ENCODE measurements at regions not wholly inside any gene's neighbourhood (a gene's known extent, or its start where the extent isn't known, plus 50 kb on each side); places are given as distances from the start of the nearest gene placed in this dataset.

DNA sequence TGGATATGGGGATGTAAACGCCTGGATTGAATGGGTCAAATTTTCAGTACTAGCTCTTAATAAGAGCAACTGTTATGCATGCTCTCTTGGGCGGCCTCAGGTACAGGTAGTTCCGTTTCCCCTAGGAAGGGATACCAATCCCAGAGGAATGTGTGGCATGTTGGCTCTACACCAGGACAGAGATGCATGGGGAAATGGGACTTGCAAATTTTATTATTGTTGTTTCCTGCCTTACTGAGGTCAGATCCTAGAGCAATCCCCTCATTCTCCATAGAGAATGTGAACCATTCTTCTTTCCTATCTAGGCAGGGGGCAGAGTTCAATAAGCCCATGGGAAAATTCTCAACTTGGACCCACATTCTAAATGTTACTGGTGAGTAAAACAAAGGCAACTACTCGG, 361.8 kb upstream of the FGF16 start:
- intact Hi-C loops (cut with DNase I) = no loop called here
- Histone ChIP-seq H3K4me3 (ENCODE audit: low read length in 3 of 3) (no peak overlapping the region), H3K36me3 (ENCODE audit: control insufficient read depth in 2 of 3, insufficient read depth in 3 of 3, low read length in 3 of 3) (no peaks in the 10 kb centered on the region), H3K4me1 (ENCODE audit: control insufficient read depth in 2 of 3, insufficient read depth in 2 of 3, low read depth in 1 of 3, low read length in 3 of 3) (no peaks in the 10 kb centered on the region), H3K27ac (ENCODE audit: low read depth in 2 of 2, low read length in 2 of 2) (no peak overlapping the region), H3K9ac (ENCODE audit: low read length in 3 of 3) (no peak overlapping the region), H3K27me3 (ENCODE audit: control insufficient read depth, insufficient read depth, low read length) (no peaks in the 10 kb centered on the region), H3K9me3 (ENCODE audit: control insufficient read depth in 2 of 3, insufficient read depth in 1 of 3, low read length in 3 of 3) (no peaks in the 10 kb centered on the region)
- DNase-seq (no peak), FAIRE-seq (no peak)
- TF ChIP-seq, protein P1, sequence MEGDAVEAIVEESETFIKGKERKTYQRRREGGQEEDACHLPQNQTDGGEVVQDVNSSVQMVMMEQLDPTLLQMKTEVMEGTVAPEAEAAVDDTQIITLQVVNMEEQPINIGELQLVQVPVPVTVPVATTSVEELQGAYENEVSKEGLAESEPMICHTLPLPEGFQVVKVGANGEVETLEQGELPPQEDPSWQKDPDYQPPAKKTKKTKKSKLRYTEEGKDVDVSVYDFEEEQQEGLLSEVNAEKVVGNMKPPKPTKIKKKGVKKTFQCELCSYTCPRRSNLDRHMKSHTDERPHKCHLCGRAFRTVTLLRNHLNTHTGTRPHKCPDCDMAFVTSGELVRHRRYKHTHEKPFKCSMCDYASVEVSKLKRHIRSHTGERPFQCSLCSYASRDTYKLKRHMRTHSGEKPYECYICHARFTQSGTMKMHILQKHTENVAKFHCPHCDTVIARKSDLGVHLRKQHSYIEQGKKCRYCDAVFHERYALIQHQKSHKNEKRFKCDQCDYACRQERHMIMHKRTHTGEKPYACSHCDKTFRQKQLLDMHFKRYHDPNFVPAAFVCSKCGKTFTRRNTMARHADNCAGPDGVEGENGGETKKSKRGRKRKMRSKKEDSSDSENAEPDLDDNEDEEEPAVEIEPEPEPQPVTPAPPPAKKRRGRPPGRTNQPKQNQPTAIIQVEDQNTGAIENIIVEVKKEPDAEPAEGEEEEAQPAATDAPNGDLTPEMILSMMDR (IDR thresholded peaks at IDR 0.05; ENCODE audit: borderline replicate concordance, extremely low read depth, insufficient read depth) = no peak

DNA sequence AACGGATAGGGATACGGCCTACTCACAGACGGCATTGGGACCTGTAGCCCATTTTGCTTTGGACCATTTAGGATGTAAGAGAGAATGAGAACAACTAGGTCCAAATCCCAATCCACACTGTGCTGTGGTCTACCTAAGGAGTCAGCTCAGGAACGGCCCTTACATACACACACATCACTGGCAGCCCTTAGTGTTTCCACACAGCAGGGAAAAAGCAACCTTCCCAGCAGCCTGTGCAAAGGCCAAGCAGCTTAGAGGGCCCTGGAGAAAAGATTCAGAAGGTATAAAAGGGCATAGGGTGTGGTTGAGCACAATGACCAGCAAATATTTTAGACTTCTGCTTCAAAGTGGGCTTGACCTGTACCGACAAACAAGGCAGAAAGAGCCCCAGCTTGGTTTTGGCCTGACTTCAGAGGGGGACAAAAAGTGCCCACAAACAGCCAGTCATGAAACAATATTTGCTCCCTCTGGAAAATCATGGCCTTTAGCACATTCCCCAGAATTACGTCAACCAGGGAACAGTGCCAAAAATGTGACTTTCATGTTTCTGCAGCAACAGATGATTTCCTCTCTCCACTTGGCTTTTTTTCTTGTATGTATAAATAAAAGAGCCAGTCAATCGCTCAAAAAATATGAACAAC, 359.5 kb upstream of the FGF16 start:
- Histone ChIP-seq H3K9ac (ENCODE audit: low read length in 3 of 3) (no peak overlapping the region), H3K27ac (ENCODE audit: low read depth in 2 of 2, low read length in 2 of 2) (peak overlapping the region in 1 of 2 donors; percentile 43), H3K4me1 (ENCODE audit: control insufficient read depth in 2 of 3, insufficient read depth in 2 of 3, low read depth in 1 of 3, low read length in 3 of 3) (no peaks in the 10 kb centered on the region), H3K36me3 (ENCODE audit: control insufficient read depth in 2 of 3, insufficient read depth in 3 of 3, low read length in 3 of 3) (no peaks in the 10 kb centered on the region), H3K4me3 (ENCODE audit: low read length in 3 of 3) (no peak overlapping the region), H3K27me3 (ENCODE audit: control insufficient read depth, insufficient read depth, low read length) (no peaks in the 10 kb centered on the region), H3K9me3 (ENCODE audit: control insufficient read depth in 2 of 3, insufficient read depth in 1 of 3, low read length in 3 of 3) (no peaks in the 10 kb centered on the region)
- intact Hi-C loops (cut with DNase I) = no loop called here
- DNase-seq (peak in 3 of 5 donors; percentile 19 to 79 (median 46)), FAIRE-seq (no peak)
- TF ChIP-seq, protein P1 (IDR thresholded peaks at IDR 0.05; ENCODE audit: borderline replicate concordance, extremely low read depth, insufficient read depth) = no peak

DNA sequence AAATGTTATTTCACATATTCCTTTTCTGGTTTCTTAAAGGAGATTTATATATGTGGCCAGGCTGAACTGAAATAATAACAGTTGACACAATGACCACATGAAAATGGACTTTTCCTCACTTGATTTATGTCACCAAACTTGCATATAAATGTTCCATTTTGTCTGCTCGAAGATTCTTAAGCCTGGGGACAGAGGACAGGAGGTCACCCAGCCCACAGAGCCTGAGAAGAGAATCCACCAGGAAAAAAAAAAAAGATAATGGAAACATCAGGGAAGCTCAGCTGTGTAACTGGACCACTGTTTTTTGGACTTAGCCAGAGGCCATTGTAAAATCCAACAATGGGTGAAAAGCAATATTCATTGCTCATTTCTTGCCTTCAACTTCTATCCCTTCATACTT, 359.0 kb upstream of the FGF16 start:
- Histone ChIP-seq H3K27me3 (ENCODE audit: control insufficient read depth, insufficient read depth, low read length) (no peaks in the 10 kb centered on the region), H3K27ac (ENCODE audit: low read depth in 2 of 2, low read length in 2 of 2) (no peak overlapping the region), H3K9me3 (ENCODE audit: control insufficient read depth in 2 of 3, insufficient read depth in 1 of 3, low read length in 3 of 3) (no peaks in the 10 kb centered on the region), H3K9ac (ENCODE audit: low read length in 3 of 3) (no peak overlapping the region), H3K4me1 (ENCODE audit: control insufficient read depth in 2 of 3, insufficient read depth in 2 of 3, low read depth in 1 of 3, low read length in 3 of 3) (no peaks in the 10 kb centered on the region), H3K4me3 (ENCODE audit: low read length in 3 of 3) (no peak overlapping the region), H3K36me3 (ENCODE audit: control insufficient read depth in 2 of 3, insufficient read depth in 3 of 3, low read length in 3 of 3) (no peaks in the 10 kb centered on the region)
- TF ChIP-seq, protein P1 (IDR thresholded peaks at IDR 0.05; ENCODE audit: borderline replicate concordance, extremely low read depth, insufficient read depth) = no peak
- intact Hi-C loops (cut with DNase I) = no loop called here
- no peak for FAIRE-seq
- no peak for DNase-seq

DNA sequence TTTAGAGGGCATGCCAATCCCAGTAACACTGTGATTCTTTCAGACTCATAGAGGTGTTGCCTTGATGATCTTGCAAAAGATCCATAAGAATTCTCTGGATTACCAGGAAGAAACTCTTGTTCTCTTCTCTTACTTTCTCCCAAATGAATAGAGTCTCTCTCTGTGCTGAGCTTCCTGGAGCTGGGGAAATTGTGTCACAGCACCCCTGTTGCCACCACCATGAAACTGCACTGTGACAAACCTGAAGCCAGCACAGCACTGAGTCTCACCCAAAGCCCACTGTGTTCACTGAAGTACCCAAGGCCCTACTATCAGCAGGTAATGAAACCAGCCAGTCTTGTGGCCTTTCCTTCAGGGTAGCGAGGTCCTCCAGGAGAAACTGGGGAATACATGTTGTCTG, 332.7 kb upstream of the FGF16 start:
- TF ChIP-seq, protein P1 (IDR thresholded peaks at IDR 0.05; ENCODE audit: borderline replicate concordance, extremely low read depth, insufficient read depth) = no peak
- intact Hi-C loops (cut with DNase I) = no loop called here
- Histone ChIP-seq H3K4me1 (ENCODE audit: control insufficient read depth in 2 of 3, insufficient read depth in 2 of 3, low read depth in 1 of 3, low read length in 3 of 3) (no peaks in the 10 kb centered on the region), H3K9ac (ENCODE audit: low read length in 3 of 3) (no peak overlapping the region), H3K9me3 (ENCODE audit: control insufficient read depth in 2 of 3, insufficient read depth in 1 of 3, low read length in 3 of 3) (no peaks in the 10 kb centered on the region), H3K27ac (ENCODE audit: low read depth in 2 of 2, low read length in 2 of 2) (no peak overlapping the region), H3K36me3 (ENCODE audit: control insufficient read depth in 2 of 3, insufficient read depth in 3 of 3, low read length in 3 of 3) (no peaks in the 10 kb centered on the region), H3K27me3 (ENCODE audit: control insufficient read depth, insufficient read depth, low read length) (no peaks in the 10 kb centered on the region), H3K4me3 (ENCODE audit: low read length in 3 of 3) (no peak overlapping the region)
- DNase-seq (no peak), FAIRE-seq (no peak)

Data from kidney (tissue), 13 donors.